ENCODE measurements at regions not wholly inside any gene's neighbourhood (a gene's known extent, or its start where the extent isn't known, plus 50 kb on each side); places are given as distances from the start of the nearest gene placed in this dataset.

DNA sequence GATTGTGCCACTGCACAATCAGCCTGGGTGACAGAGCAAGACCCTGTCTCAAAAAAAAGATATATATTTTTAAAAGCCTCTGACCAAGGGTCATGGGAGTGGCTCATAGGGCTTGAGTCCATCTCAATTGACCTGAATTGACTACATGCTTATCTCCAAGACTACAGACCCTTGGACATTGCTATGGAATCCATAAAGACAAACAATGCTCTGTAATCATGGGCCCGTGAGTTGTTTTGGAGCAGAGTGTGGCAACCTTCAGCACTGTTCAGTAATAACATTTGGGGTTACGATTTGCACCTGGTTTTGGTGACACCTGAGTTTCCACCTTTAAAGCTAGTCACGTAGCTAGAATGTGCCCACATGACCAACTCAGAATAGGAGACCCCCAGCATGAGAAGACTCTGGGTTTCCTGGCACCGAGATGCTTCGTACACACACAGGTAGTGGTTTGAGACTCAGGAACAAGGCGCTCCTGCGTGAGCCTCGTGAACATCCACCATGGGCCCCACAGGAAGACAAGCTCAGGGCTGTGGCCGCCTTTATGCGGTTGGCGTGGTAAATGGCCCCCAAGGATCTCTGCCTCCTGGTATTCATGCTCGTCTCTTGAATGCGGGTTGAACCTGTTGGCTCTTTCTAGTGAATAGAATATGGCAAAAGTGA, 66.6 kb upstream of the RPH3AL start (continued):
- TF ChIP-seq, protein P1, sequence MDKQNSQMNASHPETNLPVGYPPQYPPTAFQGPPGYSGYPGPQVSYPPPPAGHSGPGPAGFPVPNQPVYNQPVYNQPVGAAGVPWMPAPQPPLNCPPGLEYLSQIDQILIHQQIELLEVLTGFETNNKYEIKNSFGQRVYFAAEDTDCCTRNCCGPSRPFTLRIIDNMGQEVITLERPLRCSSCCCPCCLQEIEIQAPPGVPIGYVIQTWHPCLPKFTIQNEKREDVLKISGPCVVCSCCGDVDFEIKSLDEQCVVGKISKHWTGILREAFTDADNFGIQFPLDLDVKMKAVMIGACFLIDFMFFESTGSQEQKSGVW (CRISPR knock-in tag; IDR thresholded peaks at IDR 0.05; ENCODE audit: borderline replicate concordance), result no peak
- no peak for TF ChIP-seq ZZZ3 (CRISPR knock-in tag; IDR thresholded peaks at IDR 0.05; ENCODE audit: borderline replicate concordance)
- TF ChIP-seq POLR2AphosphoS5 (IDR thresholded peaks at IDR 0.05; ENCODE audit: low read depth, low read length), result no peak
- TF ChIP-seq MEIS2 (CRISPR knock-in tag; IDR thresholded peaks at IDR 0.05), result no peak
- no peak for TF ChIP-seq ZNF331 (CRISPR knock-in tag; IDR thresholded peaks at IDR 0.05)
- no peak for TF ChIP-seq FOXP1 (IDR thresholded peaks at IDR 0.05)
- peak; percentile 48; the same call in 1 of the 2 replicates for TF ChIP-seq FOXP1 (CRISPR knock-in tag; IDR thresholded peaks at IDR 0.05)
- TF ChIP-seq ZNF619 (CRISPR knock-in tag; IDR thresholded peaks at IDR 0.05), result no peak
- no peak; the same call in 2 of the 3 replicates for TF ChIP-seq MXI1 (IDR thresholded peaks at IDR 0.05; ENCODE audit: borderline replicate concordance, low read depth, low read length)
- no peak for TF ChIP-seq ZNF225 (CRISPR knock-in tag; IDR thresholded peaks at IDR 0.05)
- TF ChIP-seq, protein P2, sequence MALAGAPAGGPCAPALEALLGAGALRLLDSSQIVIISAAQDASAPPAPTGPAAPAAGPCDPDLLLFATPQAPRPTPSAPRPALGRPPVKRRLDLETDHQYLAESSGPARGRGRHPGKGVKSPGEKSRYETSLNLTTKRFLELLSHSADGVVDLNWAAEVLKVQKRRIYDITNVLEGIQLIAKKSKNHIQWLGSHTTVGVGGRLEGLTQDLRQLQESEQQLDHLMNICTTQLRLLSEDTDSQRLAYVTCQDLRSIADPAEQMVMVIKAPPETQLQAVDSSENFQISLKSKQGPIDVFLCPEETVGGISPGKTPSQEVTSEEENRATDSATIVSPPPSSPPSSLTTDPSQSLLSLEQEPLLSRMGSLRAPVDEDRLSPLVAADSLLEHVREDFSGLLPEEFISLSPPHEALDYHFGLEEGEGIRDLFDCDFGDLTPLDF (CRISPR knock-in tag; IDR thresholded peaks at IDR 0.05), result no peak
- TF ChIP-seq HNF4A (CRISPR knock-in tag; IDR thresholded peaks at IDR 0.05), result peak; percentile 87
- no peak; the same call in 1 of the 2 replicates for TF ChIP-seq EHMT2 (IDR thresholded peaks at IDR 0.05; ENCODE audit: borderline replicate concordance, low read depth, low read length)
- no peak for TF ChIP-seq RAD21 (CRISPR knock-in tag; IDR thresholded peaks at IDR 0.05)
- TF ChIP-seq, protein P3, sequence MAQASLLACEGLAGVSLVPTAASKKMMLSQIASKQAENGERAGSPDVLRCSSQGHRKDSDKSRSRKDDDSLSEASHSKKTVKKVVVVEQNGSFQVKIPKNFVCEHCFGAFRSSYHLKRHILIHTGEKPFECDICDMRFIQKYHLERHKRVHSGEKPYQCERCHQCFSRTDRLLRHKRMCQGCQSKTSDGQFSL (CRISPR knock-in tag; IDR thresholded peaks at IDR 0.05), result no peak
- no peak for TF ChIP-seq ZNF17 (CRISPR knock-in tag; IDR thresholded peaks at IDR 0.05)
- TF ChIP-seq, protein P4, sequence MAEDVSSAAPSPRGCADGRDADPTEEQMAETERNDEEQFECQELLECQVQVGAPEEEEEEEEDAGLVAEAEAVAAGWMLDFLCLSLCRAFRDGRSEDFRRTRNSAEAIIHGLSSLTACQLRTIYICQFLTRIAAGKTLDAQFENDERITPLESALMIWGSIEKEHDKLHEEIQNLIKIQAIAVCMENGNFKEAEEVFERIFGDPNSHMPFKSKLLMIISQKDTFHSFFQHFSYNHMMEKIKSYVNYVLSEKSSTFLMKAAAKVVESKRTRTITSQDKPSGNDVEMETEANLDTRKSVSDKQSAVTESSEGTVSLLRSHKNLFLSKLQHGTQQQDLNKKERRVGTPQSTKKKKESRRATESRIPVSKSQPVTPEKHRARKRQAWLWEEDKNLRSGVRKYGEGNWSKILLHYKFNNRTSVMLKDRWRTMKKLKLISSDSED (CRISPR knock-in tag; IDR thresholded peaks at IDR 0.05), result no peak
- no peak for TF ChIP-seq ZNF615 (CRISPR knock-in tag; IDR thresholded peaks at IDR 0.05; ENCODE audit: borderline replicate concordance)
- no peak for TF ChIP-seq SP5 (CRISPR knock-in tag; IDR thresholded peaks at IDR 0.05; ENCODE audit: borderline replicate concordance, low read depth)
- no peak for TF ChIP-seq PHF21A (CRISPR knock-in tag; IDR thresholded peaks at IDR 0.05)
- TF ChIP-seq SP140L (CRISPR knock-in tag; IDR thresholded peaks at IDR 0.05; ENCODE audit: borderline replicate concordance), result no peak
- TF ChIP-seq KDM3A (CRISPR knock-in tag; IDR thresholded peaks at IDR 0.05; ENCODE audit: low read depth), result no peak
- TF ChIP-seq U2AF2 (IDR thresholded peaks at IDR 0.05; ENCODE audit: low read depth, low read length), result no peak
- TF ChIP-seq, protein P5, sequence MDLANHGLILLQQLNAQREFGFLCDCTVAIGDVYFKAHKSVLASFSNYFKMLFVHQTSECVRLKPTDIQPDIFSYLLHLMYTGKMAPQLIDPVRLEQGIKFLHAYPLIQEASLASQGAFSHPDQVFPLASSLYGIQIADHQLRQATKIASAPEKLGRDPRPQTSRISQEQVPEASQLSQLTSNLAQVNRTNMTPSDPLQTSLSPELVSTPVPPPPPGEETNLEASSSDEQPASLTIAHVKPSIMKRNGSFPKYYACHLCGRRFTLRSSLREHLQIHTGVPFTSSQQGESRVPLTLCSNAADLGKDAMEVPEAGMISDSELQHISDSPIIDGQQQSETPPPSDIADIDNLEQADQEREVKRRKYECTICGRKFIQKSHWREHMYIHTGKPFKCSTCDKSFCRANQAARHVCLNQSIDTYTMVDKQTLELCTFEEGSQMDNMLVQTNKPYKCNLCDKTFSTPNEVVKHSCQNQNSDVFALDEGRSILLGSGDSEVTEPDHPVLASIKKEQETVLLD (CRISPR knock-in tag; IDR thresholded peaks at IDR 0.05; ENCODE audit: low read depth), result no peak
- TF ChIP-seq NFE2L1 (CRISPR knock-in tag; IDR thresholded peaks at IDR 0.05; ENCODE audit: borderline replicate concordance), result no peak
- TF ChIP-seq SRSF1 (optimal IDR thresholded peaks at IDR 0.05; ENCODE audit: low read depth, low read length), result no peak
- no peak for TF ChIP-seq SSRP1 (CRISPR knock-in tag; IDR thresholded peaks at IDR 0.05)
- TF ChIP-seq ZNF124 (CRISPR knock-in tag; IDR thresholded peaks at IDR 0.05), result no peak
- no peak for TF ChIP-seq ZNF746 (CRISPR knock-in tag; IDR thresholded peaks at IDR 0.05)
- no peak for TF ChIP-seq NFYB (CRISPR knock-in tag; IDR thresholded peaks at IDR 0.05)

Data from HepG2 (cell line).